Activated T-helper 17 cell treated with anti-CD3 and anti-CD28 coated beads, Interleukin-2, amount 50 U/mL, for 72 hours (primary cell): ENCODE measurements at regions not wholly inside any gene's neighbourhood (a gene's known extent, or its start where the extent isn't known, plus 50 kb on each side); places are given as distances from the start of the nearest gene placed in this dataset.
A peak's percentile ranks its signal among the peaks of the same experiment; 100 is the strongest.

ENCODE experiments used
- ATAC-seq: fragments of 150-1000 bp; cut with Tn5 transposase; replicated peaks from 2 replicates; pipeline ENCODE4 v1.10.0; 2021; ENCODE audit warnings: mild to moderate bottlenecking, moderate library complexity
- H3K27ac Mint-ChIP-seq: one replicate; pipeline ENCODE4 v1.8.0; 2022; ENCODE audit warnings: mixed read lengths
- H3K27me3 Mint-ChIP-seq: one replicate; pipeline ENCODE4 v1.8.0; 2022; ENCODE audit warnings: mixed read lengths
- H3K36me3 Mint-ChIP-seq: one replicate; pipeline ENCODE4 v1.8.0; 2022; ENCODE audit warnings: low read depth, mild to moderate bottlenecking, mixed read lengths
- H3K4me1 Mint-ChIP-seq: one replicate; pipeline ENCODE4 v1.8.0; 2022; ENCODE audit warnings: mixed read lengths
- H3K4me3 Mint-ChIP-seq: one replicate; pipeline ENCODE4 v1.8.0; 2022; ENCODE audit warnings: mild to moderate bottlenecking, mixed read lengths
- H3K9me3 Mint-ChIP-seq: one replicate; pipeline ENCODE4 v1.8.0; 2022; ENCODE audit warnings: mixed read lengths

DNA sequence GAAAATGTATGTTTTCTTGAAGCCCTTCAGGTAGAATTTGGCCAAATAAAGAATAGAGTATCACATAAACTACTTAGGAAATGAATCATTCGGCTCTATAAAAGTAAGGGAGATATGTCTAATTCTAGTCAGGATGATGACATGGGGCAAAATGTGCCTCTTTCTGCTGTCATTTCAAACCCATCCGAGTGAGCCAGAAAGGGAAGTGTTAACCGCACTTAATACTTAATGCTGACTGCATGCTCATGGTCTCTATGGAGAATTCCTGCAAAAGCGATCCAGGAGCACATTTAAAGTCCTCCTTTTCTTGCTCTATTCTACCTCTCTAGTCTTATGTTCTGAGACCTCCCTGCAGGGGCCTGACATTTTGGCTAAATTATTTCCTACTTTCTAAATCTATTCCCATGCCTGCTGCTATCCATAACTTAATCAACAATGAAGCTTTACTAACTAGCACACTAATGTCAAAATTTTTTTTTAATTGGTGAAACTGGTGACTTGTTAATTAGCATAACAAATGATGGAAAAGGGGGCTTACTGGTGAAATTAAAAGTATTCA is 127.4 kb downstream of the CDC42EP3 start:
- Mint-ChIP-seq H3K9me3 (peaks cover 4% of the 10 kb centered on the region), H3K27me3 (peaks cover 3% of the 10 kb centered on the region), H3K36me3 (no peaks in the 10 kb centered on the region), H3K27ac (no peak overlapping the region), H3K4me3 (no peak overlapping the region), H3K4me1 (no peaks in the 10 kb centered on the region)
- no peak for ATAC-seq

GRCh38 chr2:37544591-37545031 is 126.8 kb downstream of the CDC42EP3 start:
- Mint-ChIP-seq H3K36me3 (no peaks in the 10 kb centered on the region), H3K4me1 (no peaks in the 10 kb centered on the region), H3K27ac (no peak overlapping the region), H3K9me3 (no peaks in the 10 kb centered on the region), H3K4me3 (no peak overlapping the region), H3K27me3 (peaks cover 3% of the 10 kb centered on the region)
- ATAC-seq: no peak

DNA sequence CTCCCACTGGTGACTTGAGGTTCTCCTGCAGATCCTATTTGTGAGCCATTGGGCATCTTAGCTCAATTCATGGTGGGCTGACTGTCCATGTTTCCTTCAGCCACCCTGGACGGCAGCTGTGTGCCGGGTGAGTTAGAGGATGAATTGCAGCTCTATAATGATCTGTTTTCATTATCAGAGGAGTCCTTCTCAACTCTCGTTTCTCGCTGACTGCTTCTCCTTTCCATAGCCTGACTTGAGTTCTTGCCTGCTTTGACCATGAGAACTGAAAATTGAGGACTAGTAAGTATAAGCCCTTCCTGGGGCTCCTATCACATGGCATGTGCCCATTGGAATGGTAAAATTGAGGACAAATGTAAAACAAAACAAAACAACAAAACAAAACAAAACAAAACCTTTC is 121.8 kb downstream of the CDC42EP3 start:
- no peaks in the 10 kb centered on the region for H3K27me3 Mint-ChIP-seq
- no peak overlapping the region for H3K4me3 Mint-ChIP-seq
- no peaks in the 10 kb centered on the region for H3K36me3 Mint-ChIP-seq
- peaks cover 6% of the 10 kb centered on the region for H3K4me1 Mint-ChIP-seq
- ATAC-seq: no peak
- no peaks in the 10 kb centered on the region for H3K9me3 Mint-ChIP-seq
- H3K27ac Mint-ChIP-seq: no peak overlapping the region

GRCh38 chr2:37550190-37550589 is 121.3 kb downstream of the CDC42EP3 start:
- Mint-ChIP-seq H3K27me3 (no peaks in the 10 kb centered on the region), H3K9me3 (no peaks in the 10 kb centered on the region), H3K36me3 (no peaks in the 10 kb centered on the region), H3K4me3 (no peak overlapping the region), H3K4me1 (peaks cover 6% of the 10 kb centered on the region), H3K27ac (no peak overlapping the region)
- no peak for ATAC-seq

DNA sequence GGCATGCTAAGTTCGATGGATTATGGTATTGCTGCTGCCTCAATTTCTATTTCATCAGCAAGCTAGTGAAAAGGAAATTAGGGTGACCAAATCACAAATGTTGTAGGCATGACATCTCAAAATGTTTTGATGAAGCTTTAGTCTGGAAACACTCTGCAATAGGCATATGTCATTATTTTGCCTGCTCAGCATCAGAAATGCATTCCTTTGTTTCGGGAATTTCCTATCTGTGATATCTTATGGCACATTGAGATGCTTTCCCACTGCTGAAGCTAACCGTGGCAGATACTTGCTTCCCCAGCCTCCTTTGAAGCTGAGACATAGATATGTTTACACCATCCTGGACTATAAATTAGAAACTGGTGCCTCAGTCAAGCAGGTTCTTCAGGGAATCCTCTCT is 119.7 kb downstream of the CDC42EP3 start:
- peak overlapping the region; percentile 29 for H3K27ac Mint-ChIP-seq
- peaks cover 6% of the 10 kb centered on the region for H3K4me1 Mint-ChIP-seq
- no peaks in the 10 kb centered on the region for H3K36me3 Mint-ChIP-seq
- no peak for ATAC-seq
- no peaks in the 10 kb centered on the region for H3K27me3 Mint-ChIP-seq
- H3K4me3 Mint-ChIP-seq: no peak overlapping the region
- H3K9me3 Mint-ChIP-seq: no peaks in the 10 kb centered on the region

GRCh38 chr2:37552339-37552738 is 119.1 kb downstream of the CDC42EP3 start:
- Mint-ChIP-seq H3K36me3 (no peaks in the 10 kb centered on the region), H3K4me3 (no peak overlapping the region), H3K27me3 (no peaks in the 10 kb centered on the region), H3K9me3 (no peaks in the 10 kb centered on the region), H3K4me1 (peaks cover 9% of the 10 kb centered on the region), H3K27ac (peak overlapping the region; percentile 29)
- ATAC-seq: peak; percentile 62

DNA sequence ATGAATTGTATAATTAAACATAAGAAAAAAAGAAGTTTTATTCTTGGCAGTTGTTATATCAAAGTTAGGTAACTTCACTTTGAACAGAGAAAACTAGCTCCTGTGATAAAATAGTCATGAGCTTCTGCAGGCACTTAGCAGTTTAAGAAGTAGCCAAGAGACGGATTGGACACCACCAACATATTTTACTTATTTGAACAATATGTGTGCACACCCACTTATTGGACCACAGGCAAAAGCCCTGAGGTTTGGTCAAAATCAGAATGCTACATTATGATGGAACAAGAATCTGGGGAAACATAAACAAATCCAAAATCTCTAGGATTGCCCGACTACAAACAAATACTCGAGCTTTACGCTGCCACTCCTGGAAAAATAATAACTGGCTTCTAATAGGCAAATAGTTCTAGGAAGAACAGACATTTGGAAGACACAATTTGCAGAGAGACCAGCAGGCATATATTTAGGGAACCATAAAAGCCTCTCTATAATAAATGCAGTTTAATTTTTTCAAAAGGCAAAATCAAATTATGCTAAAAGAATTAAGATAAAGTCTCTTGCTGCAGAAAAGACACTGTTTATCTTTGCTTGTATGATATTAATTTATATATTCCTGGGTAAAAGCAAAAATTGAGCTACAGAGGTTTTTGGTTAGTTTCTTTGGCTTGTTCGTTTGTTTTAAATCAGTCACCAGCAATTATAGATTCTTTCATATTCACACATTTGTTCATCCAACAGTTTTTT is 117.9 kb downstream of the CDC42EP3 start:
- peaks cover 10% of the 10 kb centered on the region for H3K4me1 Mint-ChIP-seq
- H3K4me3 Mint-ChIP-seq: no peak overlapping the region
- H3K27ac Mint-ChIP-seq: no peak overlapping the region
- no peaks in the 10 kb centered on the region for H3K9me3 Mint-ChIP-seq
- no peaks in the 10 kb centered on the region for H3K36me3 Mint-ChIP-seq
- H3K27me3 Mint-ChIP-seq: no peaks in the 10 kb centered on the region
- no peak for ATAC-seq

- Mint-ChIP-seq H3K4me1 (peaks cover 10% of the 10 kb centered on the region), H3K27me3 (no peaks in the 10 kb centered on the region), H3K36me3 (no peaks in the 10 kb centered on the region), H3K27ac (no peak overlapping the region), H3K9me3 (no peaks in the 10 kb centered on the region), H3K4me3 (no peak overlapping the region)
- no peak for ATAC-seq
Measured at GRCh38 chr2:37554155-37554510, 117.3 kb downstream of the CDC42EP3 start.

DNA sequence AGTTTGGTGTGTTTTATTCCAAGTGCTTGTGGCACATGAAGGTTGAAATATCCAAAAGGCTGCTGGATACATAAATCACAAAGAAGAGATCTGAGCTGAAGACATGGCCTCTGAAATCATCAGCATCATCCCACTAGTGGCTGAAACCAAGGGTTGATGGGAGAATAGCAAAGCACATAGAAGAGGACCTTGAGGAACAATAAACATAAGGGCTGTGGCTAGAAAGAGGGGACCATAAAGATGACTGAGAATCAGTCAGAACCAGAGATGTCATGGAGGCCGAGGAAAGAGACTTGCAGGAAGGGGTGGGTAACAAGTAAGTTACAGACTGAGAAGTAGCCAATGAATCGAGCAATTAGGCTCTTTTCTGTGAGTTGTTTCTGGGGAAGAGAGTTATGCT is 116.8 kb downstream of the CDC42EP3 start:
- peaks cover 10% of the 10 kb centered on the region for H3K4me1 Mint-ChIP-seq
- H3K27me3 Mint-ChIP-seq: no peaks in the 10 kb centered on the region
- H3K4me3 Mint-ChIP-seq: no peak overlapping the region
- no peaks in the 10 kb centered on the region for H3K9me3 Mint-ChIP-seq
- H3K36me3 Mint-ChIP-seq: no peaks in the 10 kb centered on the region
- ATAC-seq: peak; percentile 82
- no peak overlapping the region for H3K27ac Mint-ChIP-seq

DNA sequence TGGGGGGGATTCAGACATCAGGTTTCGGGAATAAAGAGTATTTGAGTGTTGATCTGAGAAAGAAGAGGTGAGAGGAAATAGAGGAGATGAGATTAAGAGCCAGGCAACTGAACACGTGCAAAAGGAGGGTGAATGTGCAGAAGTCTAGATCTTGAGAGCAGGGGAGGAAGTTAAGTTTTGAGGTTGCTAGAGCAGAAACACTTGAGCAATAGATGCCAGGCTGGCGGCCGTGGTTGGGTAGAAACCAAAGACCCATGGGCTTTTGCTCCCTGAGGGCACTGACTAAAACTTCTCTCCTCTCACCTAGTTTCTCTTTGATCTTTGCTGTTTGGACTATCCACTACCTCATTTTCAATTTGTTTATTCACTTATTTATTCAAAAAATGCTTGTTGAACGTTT is 116.0 kb downstream of the CDC42EP3 start:
- H3K4me3 Mint-ChIP-seq: no peak overlapping the region
- H3K27ac Mint-ChIP-seq: no peak overlapping the region
- no peaks in the 10 kb centered on the region for H3K9me3 Mint-ChIP-seq
- peaks cover 10% of the 10 kb centered on the region for H3K4me1 Mint-ChIP-seq
- no peaks in the 10 kb centered on the region for H3K27me3 Mint-ChIP-seq
- ATAC-seq: peak; percentile 73
- no peaks in the 10 kb centered on the region for H3K36me3 Mint-ChIP-seq

GRCh38 chr2:37556256-37556655 is 115.2 kb downstream of the CDC42EP3 start:
- no peaks in the 10 kb centered on the region for H3K9me3 Mint-ChIP-seq
- peaks cover 10% of the 10 kb centered on the region for H3K4me1 Mint-ChIP-seq
- H3K27ac Mint-ChIP-seq: no peak overlapping the region
- H3K27me3 Mint-ChIP-seq: no peaks in the 10 kb centered on the region
- ATAC-seq: no peak
- no peaks in the 10 kb centered on the region for H3K36me3 Mint-ChIP-seq
- no peak overlapping the region for H3K4me3 Mint-ChIP-seq

DNA sequence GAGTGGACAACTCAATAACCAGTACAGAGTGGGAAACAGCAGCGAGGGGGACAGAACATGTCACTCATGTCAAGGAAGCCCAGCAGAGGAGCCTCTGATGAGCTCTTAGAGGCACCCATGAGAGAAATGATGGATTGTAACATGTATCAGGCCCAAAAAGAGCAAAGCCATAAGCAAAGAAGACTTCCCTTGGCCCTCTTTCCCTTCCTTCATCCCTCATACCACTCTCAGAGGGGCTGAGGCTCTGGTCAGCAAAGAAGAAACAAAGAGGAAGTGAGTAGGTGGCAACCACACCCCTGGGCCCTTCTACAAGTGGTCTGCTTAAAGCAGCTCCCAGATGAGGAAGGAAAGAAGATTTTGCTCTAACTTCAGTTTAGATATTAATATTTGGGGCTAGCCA is 112.8 kb downstream of the CDC42EP3 start:
- ATAC-seq: no peak

DNA sequence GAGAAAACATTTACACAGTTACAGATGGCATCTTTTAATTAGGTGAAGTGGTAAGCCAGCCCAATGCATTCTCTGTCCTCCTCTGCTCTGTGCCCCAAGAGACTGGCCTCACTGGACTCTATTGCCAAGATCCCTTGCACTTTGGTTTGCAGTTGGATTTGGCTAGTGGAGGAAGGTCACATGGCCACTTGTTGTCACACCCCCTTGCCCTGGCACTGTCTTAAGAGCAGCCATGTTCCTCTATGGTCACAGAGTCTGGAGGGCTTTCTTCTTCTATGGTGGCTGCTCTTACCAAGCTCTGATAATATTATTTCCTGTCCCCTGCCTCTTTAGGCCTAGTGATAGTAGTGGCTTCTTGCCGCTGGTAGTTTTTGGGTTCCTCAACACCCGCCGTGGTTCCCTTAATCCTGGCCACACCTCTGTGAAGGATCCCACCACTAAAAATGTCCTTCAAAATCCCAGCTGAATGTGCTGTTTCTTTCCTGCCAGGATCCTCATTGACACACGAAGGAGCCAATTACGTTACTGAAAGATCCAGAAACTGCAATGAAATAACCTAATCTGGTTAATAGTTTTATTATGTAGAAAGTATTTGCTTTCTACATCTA is 111.1 kb downstream of the CDC42EP3 start:
- no peaks in the 10 kb centered on the region for H3K27me3 Mint-ChIP-seq
- no peak for ATAC-seq
- no peak overlapping the region for H3K27ac Mint-ChIP-seq
- H3K9me3 Mint-ChIP-seq: no peaks in the 10 kb centered on the region
- no peaks in the 10 kb centered on the region for H3K36me3 Mint-ChIP-seq
- H3K4me1 Mint-ChIP-seq: peaks cover 11% of the 10 kb centered on the region
- H3K4me3 Mint-ChIP-seq: no peak overlapping the region

More for the DNA sequence above, 112.8 kb downstream of the CDC42EP3 start:
- no peaks in the 10 kb centered on the region for H3K36me3 Mint-ChIP-seq
- H3K4me1 Mint-ChIP-seq: peaks cover 11% of the 10 kb centered on the region
- no peaks in the 10 kb centered on the region for H3K27me3 Mint-ChIP-seq
- H3K4me3 Mint-ChIP-seq: no peak overlapping the region
- no peak overlapping the region for H3K27ac Mint-ChIP-seq
- H3K9me3 Mint-ChIP-seq: no peaks in the 10 kb centered on the region

- Mint-ChIP-seq H3K4me1 (peaks cover 11% of the 10 kb centered on the region), H3K4me3 (peak overlapping the region; percentile 22), H3K27ac (no peak overlapping the region), H3K27me3 (no peaks in the 10 kb centered on the region), H3K9me3 (no peaks in the 10 kb centered on the region), H3K36me3 (no peaks in the 10 kb centered on the region)
- no peak for ATAC-seq
Measured at GRCh38 chr2:37560863-37561614, 110.4 kb downstream of the CDC42EP3 start.
